Stimulated activated CD4-positive, alpha-beta T cell treated with anti-CD3 and anti-CD28 coated beads, Interleukin-2, amount 100 ng/mL, for 24 hours (primary cell): ENCODE measurements at regions not wholly inside any gene's neighbourhood (a gene's known extent, or its start where the extent isn't known, plus 50 kb on each side); places are given as distances from the start of the nearest gene placed in this dataset.
"Not testable (repeated sequence)": the region's sequence is repeated elsewhere in the genome, so short reads cannot be mapped to it uniquely, and the experiment has no call there.

Experiments
- DNase-seq, 2 donors: peaks; one replicate each; pipeline ENCODE4 v3.0.0-alpha.2; 2020

DNA sequence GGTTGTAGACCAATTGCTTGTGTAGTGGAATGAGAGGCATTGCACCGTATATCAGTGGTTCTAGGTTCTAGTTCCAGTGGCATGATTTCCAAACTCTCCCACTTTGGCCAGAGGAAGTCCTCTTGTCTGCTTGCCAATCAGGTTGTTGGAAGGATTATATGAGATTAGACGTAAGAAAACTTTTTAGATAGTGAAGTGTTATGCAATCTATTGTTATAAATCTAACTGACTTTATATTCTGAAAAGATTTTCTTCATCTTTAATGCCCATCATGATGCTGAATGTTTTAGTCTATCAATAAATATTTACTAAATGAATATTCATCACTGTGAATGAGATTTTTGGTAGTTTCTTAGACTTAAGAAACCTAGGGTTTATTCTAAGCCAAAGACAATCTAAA is 152.6 kb downstream of the TFPI2 start:
- no peak for DNase-seq

DNA sequence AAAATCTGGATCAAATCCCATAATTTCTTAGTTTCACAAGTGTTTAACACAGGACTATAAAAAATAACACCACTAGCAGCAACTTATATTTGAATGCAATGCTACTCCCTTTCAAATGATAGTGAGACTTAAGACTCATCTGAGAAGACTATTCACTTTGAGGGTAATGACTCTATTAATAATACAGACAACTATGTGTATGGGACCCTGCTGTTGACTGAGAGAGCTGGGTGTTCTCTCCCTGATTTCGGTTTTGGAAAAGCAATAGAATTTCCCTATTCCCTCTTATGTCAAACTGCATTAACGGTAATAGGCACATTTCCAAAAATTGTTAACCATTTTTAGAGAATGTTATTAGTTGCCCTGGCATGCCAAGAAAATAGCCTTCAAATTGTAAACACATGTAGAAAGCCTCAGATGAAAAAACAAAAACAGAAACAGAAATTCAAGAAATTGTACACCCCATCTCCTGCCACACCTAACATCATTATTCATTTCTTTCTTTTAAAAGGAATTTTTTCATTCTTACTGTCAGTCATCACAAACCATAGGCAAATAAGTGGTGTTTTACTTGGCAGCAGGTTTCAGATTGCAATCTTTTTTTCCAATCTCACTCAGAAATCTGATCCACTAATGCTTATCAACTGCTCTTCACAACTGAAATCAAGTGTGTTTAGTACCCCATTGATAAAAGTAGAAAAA is 153.7 kb downstream of the TFPI2 start:
- DNase-seq, result no peak

DNA sequence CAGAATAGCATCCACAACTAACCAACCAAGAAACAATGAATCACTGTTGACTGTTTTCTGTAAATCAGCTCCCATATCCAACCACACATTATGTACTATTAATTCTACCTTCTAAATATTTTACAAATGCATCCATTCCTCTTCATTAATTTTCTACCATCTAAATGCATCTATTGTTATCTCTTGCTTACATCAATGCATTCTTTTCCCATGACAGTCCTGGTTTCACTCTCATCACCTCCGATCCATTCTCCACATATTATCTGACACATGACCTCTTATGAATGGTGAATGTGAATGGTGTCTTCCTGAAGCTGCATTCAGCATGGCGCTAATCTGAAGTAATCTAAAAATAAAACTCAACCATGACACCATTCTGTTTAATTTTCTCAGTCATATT is 153.8 kb upstream of the CALCR start:
- DNase-seq, result no peak

DNA sequence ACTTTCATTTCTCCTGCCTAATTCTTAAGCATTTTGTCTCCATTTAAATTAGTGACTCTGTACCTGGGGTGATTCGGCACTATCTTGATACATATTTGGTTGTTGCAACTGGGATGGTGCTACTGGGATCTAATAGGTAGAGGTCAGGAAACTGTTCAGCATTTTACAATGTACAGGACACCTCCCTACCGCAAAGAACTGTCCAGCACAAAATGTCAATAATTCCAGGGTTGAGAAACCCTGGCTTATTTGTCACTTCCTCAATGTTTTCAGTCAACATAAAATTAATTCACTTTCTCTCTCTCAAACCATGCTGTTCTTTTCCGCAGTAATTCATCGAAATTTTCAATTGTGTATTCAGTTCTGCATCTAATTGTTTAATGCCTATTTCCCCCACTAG is 151.4 kb upstream of the CALCR start:
- no peak for DNase-seq

DNA sequence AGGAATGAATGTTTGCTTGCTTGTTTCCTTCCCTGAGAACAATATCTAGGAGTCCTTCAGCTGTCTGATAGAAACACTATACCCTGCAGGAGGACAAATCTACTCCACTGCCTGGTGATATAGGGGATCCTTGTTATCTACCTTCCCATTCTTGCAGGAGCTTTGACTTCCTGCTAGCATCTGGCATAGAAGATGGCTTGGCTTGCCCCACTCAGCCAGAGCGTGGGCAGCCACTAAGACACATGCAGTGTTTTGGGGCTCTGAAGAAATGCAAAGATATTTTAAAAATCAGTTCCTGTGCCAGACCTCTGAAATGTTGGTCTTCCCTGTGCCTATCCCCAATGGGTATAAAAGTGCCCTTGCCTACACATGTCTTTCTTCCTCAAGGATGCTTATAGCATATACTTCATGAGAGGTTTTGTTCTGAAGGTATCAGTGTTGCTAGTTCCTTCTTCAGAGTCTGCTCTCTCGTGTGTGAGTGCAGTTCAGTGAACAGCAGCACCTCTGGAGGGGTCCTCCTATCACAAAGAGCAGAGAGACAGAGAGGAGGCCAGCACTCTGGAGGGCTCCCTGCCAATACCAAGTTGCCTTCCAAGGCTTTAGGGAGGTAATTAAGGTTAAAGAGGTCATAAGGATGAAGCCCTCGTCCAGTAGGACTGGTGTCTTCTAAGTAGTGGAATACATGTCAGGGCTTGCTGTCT is 149.1 kb upstream of the CALCR start:
- DNase-seq, result no peak

DNA sequence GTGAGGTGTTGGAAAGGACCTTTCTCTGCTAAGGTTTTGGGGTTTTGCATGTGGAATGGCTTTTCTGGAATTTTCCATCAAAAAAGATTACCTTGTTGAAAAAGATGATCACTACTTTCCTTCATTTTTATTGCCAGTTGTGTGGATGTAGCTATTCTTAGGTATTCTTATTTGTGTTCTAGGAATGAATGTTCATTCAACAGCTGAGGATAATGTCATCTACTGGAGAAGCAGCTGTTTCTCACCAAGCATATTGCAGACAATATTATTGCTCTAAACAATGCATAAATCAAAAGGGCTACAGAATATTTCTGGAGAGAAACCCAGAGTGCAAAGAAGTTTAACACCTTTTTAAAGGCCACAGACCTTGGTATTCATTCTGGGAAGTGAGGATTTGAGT is 145.6 kb upstream of the CALCR start:
- DNase-seq, result no peak

DNA sequence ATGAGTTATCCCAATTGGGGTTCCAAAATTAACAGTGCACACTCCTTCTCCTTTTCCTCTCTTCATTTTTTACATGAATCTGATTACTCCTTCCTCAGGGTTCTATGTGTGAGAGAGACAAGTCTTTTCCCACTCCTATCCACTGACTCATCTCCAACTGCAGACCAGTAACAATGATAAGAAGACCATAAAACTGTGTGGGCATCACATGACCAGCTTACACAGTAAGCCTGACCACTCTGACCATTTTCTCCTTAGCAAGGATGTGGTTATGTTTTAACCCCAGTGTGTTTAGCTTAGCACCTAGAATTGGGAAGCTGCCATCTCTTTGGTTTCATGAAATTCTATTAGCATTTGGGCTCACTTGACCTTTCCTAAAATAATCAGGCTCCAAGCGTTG is 145.0 kb upstream of the CALCR start:
- no peak for DNase-seq

DNA sequence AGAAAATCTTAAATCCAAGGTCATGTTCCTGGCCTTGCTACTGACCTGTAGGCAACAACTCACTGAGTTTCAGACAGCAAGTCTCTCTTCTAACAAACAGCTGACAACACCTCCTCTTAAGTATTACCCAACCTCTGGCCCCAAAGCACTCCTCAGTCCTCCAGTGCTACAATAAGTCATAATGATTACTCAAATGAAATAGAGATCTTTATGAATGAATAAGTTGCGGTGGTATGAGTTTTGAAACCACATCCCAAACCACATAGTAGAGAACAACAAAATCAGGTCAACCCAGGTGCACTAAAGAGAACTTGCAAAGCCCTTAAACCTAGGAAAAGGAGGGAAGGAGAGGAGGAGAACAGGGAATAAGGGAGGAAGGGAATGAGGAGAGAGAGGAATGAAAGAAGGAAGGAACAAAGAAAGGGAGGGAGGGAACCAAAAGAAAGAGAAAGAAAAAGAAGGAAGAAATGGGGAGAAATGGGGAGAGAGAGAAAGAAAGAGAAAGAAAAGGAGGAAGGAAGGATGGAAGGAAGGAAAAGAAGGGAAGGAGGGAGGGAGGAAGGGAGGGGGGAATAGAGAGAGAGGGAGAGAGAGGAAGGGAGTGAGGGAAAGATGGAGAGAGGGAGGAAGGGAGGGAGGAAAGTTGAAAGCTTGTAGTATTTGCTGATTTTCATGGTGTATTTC is 142.8 kb upstream of the CALCR start:
- DNase-seq, result no peak

DNA sequence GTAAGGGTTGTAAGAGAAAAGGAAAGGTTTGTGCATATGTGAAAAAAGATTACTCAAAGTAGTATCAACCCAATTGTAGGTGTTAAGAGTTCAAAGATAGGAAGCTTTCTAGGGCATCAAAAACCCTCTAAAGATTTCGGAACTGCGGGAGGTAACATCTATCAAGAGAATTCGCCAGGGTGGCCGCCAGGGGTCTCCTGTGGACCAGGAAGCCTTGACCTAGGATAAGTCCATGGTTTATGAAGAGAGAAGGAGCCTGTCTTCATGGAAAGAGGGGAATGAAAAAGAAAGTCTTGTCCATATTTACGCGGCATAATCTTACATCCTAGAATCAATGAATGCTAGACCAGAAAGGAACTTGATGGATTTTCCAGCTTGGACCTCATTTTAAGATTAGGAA is 140.7 kb upstream of the CALCR start:
- peak in 1 of 2 donors; percentile 44 for DNase-seq

DNA sequence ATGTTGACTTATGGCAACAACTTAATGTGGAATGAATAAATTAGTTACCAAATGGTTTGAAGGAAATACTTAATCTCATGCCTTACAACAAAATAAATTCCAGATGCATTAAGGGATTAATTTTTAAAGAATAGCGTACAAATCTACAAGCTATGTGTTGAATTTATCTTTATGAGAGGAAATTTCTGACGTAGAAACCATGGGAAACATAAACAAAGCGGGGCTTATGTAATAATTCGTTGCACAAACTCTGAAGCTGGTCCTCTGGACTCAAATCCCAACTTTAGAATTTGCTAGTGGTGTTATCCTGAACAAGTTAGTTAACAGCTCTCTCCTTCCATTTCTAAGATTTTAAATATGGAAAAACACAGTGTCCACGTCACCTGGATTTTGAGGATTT is 137.4 kb upstream of the CALCR start:
- no peak for DNase-seq

DNA sequence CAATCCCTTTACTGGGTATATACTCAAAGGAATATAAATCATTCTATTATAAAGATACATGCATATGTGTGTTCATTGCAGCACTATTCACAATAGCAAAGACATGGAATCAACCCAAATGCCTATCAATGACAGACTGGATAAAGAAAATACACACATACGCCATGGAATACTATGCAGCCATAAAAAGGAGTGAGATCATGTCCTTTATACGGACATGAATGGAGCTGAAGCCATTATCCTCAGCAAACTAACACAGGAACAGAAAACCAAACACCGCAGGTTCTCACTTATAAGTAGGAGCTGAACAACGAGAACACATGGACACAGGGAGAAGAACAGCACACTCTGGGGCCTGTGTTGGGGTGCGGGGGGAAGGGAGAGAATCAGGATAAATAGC is 133.7 kb upstream of the CALCR start:
- DNase-seq, result not testable (repeated sequence)

DNA sequence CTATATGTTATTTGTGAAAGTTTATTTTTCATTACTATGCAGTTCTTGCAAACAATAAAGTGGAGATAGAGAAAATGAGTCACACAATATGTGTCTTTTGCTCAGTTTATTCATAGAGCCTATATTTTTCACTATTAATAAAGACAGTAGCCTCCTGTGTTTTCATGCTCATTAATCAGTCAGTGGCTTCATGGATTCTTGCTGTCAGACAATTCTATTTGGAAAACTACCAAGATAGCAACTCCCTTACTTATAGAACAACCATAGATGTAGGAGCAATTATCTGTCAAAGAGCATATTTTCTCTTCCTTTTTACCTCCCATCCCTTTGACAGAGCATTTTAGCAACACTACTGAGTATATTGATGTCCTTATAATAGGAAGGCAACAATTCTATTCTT is 132.7 kb upstream of the CALCR start:
- no peak for DNase-seq

DNA sequence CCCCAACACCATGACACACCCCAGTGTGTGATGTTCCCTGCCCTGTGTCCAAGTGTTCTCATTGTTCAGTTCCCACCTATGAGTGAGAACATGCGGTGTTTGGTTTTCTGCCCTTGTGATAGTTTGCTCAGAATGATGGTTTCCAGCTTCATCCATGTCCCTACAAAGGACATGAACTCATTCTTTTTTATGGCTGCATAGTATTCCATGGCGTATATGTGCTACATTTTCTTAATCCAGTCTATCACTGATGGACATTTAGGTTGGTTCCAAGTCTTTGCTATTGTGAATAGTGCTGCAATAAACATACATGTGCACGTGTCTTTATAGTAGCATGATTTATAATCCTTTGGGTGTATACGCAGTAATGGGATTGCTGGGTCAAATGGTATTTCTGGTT is 131.6 kb upstream of the CALCR start:
- DNase-seq, result not testable (repeated sequence)

DNA sequence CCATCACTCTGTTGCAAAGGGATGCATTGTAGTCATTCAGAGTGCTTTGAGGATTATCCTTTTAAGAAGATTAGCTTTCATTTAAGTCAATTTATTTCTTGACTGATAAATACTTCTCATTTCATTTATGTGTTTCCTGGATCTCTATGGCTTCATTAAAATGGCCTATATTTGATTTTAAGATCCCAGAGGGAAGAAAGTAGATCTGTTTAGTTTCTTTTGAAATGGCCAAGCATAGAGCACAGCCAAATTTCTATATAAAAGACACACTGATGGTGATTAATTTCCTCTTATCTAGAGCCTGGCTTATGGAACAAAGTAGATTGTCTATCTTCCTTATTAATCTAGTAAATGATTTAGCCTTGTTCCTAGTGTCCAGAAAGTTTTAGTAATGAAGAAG is 129.7 kb upstream of the CALCR start:
- DNase-seq, result no peak

DNA sequence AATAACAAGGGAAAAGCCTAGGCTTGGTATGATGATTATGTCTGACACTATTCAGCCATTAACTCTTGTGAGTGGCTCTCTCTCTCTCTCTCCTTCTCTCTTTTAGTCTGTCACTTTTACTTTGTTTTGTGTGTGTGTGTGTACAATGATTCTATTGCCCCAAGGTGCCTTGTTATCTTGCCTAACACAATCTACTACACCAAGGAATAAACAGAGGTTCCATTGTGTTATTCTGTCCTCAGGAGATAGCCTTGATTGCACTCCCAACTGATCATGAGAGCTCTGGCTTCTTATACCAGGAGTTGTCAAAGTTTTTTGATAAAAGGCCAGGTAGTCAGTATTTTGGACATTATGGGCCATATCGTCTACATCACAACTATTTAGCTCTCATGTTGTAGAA is 123.4 kb upstream of the CALCR start:
- no peak for DNase-seq

DNA sequence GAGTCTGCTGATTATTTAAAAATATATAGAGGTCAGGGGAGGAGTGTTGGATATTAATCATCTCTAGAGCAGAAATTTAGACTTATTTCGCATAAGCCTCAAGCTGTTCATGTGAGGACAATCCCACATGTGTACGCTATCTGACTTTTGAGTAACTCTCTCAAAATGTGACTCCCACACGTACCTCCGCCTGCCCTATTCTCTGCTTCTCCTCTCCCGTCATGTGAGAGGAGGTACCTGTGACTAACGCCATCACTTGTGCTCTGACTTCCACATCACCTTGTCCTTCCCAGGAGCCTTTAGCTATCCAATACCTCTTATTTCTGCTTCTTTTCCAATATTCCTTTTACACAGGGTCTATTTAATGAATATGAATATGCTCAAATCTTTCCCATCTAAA is 119.3 kb upstream of the CALCR start:
- DNase-seq, result no peak

DNA sequence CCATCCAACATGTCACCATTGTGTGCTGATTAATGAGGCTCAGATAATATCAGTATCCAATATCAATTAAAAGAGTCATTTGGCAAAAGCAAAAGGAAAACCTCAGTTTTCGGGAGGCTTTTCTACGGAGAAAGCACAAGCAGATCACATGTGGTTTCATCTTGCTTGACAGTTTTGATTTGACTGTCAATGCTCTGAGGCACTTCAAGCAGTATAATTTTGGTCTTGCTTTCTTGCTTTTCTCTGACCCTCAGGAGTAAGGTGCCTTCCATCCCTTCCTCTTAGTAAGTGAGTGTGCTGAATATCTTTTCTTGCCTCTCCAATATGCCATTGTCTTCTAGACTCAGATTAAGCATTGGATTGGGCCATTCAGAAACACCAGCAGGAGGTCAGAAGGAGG is 115.5 kb upstream of the CALCR start:
- DNase-seq, result no peak

DNA sequence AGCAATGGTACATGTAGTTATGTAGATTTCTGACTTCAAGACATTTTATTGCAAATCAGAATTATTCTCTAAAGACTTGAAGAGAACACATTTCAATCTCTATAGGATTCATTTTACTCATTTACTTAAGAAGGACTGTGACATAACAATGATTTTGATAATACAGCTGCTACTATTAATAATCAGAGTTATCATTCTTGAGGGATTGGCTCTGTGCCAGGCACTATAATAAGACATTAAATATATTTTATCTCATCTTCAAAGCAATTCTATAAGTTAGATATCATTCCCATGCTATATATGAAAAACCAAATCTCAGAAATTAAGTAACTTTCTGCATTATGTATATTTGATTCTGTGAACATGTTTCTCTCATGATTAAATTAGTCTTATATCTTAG is 103.7 kb upstream of the CALCR start:
- no peak for DNase-seq

DNA sequence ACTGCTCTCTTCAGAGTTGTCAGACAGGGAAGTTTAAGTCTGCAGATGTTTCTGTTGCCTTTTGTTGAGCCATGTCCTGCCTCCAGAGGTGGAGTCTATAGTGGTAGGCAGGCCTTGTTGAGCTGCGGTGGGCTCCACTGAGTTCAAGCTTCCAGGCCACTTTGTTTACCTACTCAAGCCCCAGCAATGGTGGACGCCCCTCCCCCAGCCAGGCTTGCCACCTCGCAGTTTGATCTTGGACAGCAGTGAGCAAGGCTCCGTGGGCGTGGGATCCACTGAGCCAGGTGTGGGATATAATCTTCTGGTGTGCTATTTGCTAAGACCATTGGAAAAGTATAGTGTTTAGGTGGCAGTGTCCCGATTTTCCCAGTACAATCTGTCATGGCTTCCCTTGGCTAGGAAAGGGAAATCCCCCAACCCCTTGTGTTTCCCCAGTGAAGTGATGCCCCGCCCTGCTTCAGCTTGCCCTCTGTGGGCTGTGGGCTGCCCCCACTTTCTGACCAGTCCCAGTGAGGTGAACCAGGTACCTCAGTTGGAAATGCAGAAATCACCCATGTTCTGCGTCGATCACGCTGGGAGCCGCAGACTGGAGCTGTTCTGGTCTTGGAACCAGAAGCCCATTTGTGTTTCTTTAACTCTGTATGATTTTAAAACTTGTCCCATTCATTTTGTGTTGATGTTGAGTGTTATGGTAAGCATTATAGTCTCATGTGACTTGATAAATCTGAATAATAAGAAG is 89.2 kb upstream of the CALCR start:
- DNase-seq, result no peak

DNA sequence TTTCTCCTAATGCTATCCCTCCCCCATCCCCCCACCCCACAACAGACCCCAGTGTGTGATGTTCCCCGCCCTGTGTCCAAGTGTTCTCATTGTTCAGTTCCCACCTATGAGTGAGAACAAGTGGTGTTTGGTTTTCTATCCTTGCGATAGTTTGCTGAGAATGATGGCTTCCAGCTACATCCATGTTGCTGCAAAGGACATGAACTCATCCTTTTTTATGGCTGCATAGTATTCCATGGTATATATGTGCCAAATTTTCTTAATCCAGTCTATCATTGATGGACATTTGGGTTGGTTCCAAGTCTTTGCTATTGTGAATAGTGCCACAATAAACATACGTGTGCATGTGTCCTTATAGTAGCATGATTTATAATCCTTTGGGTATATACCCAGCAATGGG is 83.6 kb upstream of the CALCR start:
- not testable (repeated sequence) for DNase-seq

DNA sequence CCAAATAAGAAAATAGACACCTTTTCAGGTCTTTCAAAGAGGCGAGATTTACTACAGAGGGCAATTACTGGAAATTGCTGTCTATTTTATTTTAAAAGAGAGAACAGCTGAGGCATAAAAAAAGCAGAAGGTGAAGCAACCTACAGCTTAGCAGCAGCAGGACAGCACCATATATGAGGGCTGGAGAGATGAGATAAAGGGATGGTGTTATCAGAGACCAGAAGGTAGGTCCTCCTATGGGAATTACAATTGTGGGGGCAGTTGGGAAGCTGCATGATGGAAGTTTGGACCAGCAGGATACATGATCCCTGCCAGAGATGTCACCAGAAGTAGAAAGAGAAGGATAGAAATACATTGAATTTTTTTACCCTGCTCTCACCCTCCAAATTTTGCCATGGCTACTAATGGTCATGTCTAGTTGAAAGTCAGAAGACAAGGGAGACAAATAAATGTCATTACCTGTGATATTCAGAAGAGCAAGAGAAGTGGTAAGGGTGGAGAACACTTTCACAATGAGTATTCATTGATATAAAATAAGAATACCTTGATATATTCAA is 77.2 kb upstream of the CALCR start:
- DNase-seq, result no peak

DNA sequence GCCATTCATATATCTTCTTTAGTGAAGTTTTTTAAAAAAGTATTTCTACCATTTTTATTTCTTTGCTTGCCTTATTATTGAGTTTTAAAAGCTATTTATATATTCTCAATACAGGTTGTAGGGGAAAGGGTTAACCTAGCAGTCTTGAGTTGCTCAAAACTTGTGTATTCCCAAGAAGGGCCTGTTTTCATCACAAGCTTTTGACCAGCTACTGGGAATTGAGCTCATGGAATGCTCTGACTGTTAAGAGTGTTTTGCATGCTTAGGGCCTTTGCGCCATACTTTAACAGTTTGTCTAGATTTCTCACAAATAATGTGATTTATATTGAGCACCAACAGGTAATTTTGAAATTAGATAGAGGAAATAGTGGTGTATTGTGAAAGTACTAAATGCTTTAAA is 72.0 kb upstream of the CALCR start:
- no peak for DNase-seq

DNA sequence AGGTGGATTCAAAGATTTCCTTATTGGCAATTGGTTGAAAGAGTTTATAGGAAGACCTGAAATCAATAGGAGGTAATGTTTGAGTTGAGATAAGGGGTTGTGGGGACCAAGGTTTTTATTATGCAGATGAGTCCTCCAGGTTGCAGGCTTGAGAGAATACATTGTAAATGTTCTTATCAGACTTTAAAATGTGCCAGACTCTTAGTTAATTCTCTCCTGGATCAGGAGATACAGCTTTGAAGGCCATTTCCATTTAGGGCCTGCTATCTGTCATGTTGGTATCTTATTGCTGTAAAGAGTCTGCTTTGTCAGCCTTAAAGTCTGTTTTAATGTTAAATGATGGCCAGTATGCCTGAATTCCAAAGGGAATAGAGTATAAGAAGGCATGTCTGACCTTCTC is 61.8 kb upstream of the CALCR start:
- no peak for DNase-seq
